Right atrium auricular region (tissue), 2 donors: ENCODE measurements at regions not wholly inside any gene's neighbourhood (a gene's known extent, or its start where the extent isn't known, plus 50 kb on each side); places are given as distances from the start of the nearest gene placed in this dataset.

ENCODE experiments used
- DNase-seq: peaks from one replicate; pipeline ENCODE4 v3.0.0-alpha.2; 2019; ENCODE audit warnings: low spot score
- H3K27ac ChIP-seq, 2 donors: fragments of 200-600 bp; sonication (generic); 1 replicate in 1 of 2; 2 replicates in 1 of 2; pipeline ENCODE4 v1.5.1; 2016 to 2019
- H3K27me3 ChIP-seq, 2 donors: fragments of 200-600 bp; sonication (generic); one replicate each; pipeline versions ENCODE4 v1.5.1 to v1.6.0; 2017 to 2019
- H3K36me3 ChIP-seq: fragments of 200-600 bp; sonication (generic); one replicate; pipeline ENCODE4 v1.5.1; 2016
- H3K4me1 ChIP-seq, 2 donors: fragments of 200-600 bp; sonication (generic); one replicate each; pipeline versions ENCODE4 v1.5.1 to v1.6.0; 2017 to 2019
- H3K4me3 ChIP-seq, 2 donors: fragments of 200-600 bp; sonication (generic); 1 replicate in 1 of 2; 2 replicates in 1 of 2; pipeline ENCODE4 v1.5.1; 2017 to 2019; ENCODE audit warnings: mild to moderate bottlenecking in 1 of 2, moderate library complexity in 1 of 2
- H3K9me3 ChIP-seq, 2 donors: fragments of 200-600 bp; sonication (generic); one replicate each; pipeline ENCODE4 v1.5.1; 2019
- CTCF ChIP-seq, 2 donors: fragments of 200-600 bp; sonication (generic); IDR thresholded peaks; one replicate each; pipeline ENCODE4 v1.5.1; 2019; ENCODE audit warnings: antibody characterized with exemption in 2 of 2

GRCh38 chr20:8948442-8949020 is 120.4 kb upstream of the PLCB4 start:
- no peak overlapping the region for H3K4me3 ChIP-seq
- peaks cover 0 to 28% of the 10 kb centered on the region in 2 donors for H3K4me1 ChIP-seq
- no peaks in the 10 kb centered on the region for H3K9me3 ChIP-seq
- no peak for DNase-seq
- no peaks in the 10 kb centered on the region for H3K36me3 ChIP-seq
- H3K27ac ChIP-seq, result no peak overlapping the region
- no peaks in the 10 kb centered on the region for H3K27me3 ChIP-seq
- TF ChIP-seq CTCF (IDR thresholded peaks at IDR 0.05), result no peak

GRCh38 chr20:8951164-8951563 is 117.7 kb upstream of the PLCB4 start:
- H3K36me3 ChIP-seq, result no peaks in the 10 kb centered on the region
- no peak overlapping the region for H3K27ac ChIP-seq
- no peak for DNase-seq
- peaks cover 0 to 19% of the 10 kb centered on the region in 2 donors for H3K4me1 ChIP-seq
- H3K4me3 ChIP-seq, result no peak overlapping the region
- no peaks in the 10 kb centered on the region for H3K27me3 ChIP-seq
- TF ChIP-seq CTCF (IDR thresholded peaks at IDR 0.05), result no peak
- no peaks in the 10 kb centered on the region for H3K9me3 ChIP-seq

- H3K27ac ChIP-seq, result no peak overlapping the region
- no peak overlapping the region for H3K4me3 ChIP-seq
- no peaks in the 10 kb centered on the region for H3K9me3 ChIP-seq
- no peak for TF ChIP-seq CTCF (IDR thresholded peaks at IDR 0.05)
- no peak for DNase-seq
- H3K4me1 ChIP-seq, result peaks cover 0 to 3% of the 10 kb centered on the region in 2 donors
- H3K27me3 ChIP-seq, result no peaks in the 10 kb centered on the region
- H3K36me3 ChIP-seq, result no peaks in the 10 kb centered on the region
Observed at GRCh38 chr20:8952721-8953120, 116.2 kb upstream of the PLCB4 start.

- H3K4me3 ChIP-seq, result no peak overlapping the region
- DNase-seq, result no peak
- no peaks in the 10 kb centered on the region for H3K4me1 ChIP-seq
- no peak for TF ChIP-seq CTCF (IDR thresholded peaks at IDR 0.05)
- H3K27ac ChIP-seq, result no peak overlapping the region
- no peaks in the 10 kb centered on the region for H3K27me3 ChIP-seq
- H3K9me3 ChIP-seq, result no peaks in the 10 kb centered on the region
- H3K36me3 ChIP-seq, result no peaks in the 10 kb centered on the region
Observed at GRCh38 chr20:8953300-8953699, 115.6 kb upstream of the PLCB4 start.

GRCh38 chr20:8960241-8960640 is 108.6 kb upstream of the PLCB4 start:
- DNase-seq, result no peak
- no peak for TF ChIP-seq CTCF (IDR thresholded peaks at IDR 0.05)
- H3K27ac ChIP-seq, result no peak overlapping the region
- H3K4me1 ChIP-seq, result peaks cover 0 to 5% of the 10 kb centered on the region in 2 donors
- no peak overlapping the region for H3K4me3 ChIP-seq
- H3K9me3 ChIP-seq, result no peaks in the 10 kb centered on the region
- no peaks in the 10 kb centered on the region for H3K36me3 ChIP-seq
- no peaks in the 10 kb centered on the region for H3K27me3 ChIP-seq

- no peak for DNase-seq
- Histone ChIP-seq H3K4me1 (peaks cover 0 to 8% of the 10 kb centered on the region in 2 donors), H3K36me3 (no peaks in the 10 kb centered on the region), H3K27ac (no peak overlapping the region), H3K9me3 (no peaks in the 10 kb centered on the region), H3K4me3 (no peak overlapping the region), H3K27me3 (no peaks in the 10 kb centered on the region)
- no peak for TF ChIP-seq CTCF (IDR thresholded peaks at IDR 0.05)
Observed at GRCh38 chr20:8963330-8963729, 105.6 kb upstream of the PLCB4 start.
